ENCODE measurements at regions not wholly inside any gene's neighbourhood (a gene's known extent, or its start where the extent isn't known, plus 50 kb on each side); places are given as distances from the start of the nearest gene placed in this dataset.

DNA sequence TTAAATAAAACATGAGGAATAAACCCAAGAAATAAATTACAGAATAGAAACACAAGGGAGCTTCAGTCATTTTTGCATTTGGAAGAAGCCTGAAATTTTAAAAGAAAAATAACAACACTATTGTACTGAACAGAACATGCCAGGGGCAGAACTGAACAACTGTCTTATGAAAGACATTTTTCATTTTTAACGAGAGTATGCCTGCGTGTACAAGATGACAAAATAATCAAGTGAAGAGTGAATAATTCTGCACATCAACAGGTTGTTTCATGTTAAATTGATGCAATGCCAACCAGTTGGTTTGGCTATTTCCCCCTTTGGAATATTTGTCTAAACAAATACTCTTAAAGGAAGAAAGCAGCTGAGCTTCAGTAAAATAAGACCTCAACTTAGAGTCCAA is 103.3 kb upstream of the BTG1 start:
- TF ChIP-seq POLR2AphosphoS5 (IDR thresholded peaks at IDR 0.05) (peak; percentile 59), POLR2A (IDR thresholded peaks at IDR 0.05) (no peak)
- TF ChIP-seq, protein P1, sequence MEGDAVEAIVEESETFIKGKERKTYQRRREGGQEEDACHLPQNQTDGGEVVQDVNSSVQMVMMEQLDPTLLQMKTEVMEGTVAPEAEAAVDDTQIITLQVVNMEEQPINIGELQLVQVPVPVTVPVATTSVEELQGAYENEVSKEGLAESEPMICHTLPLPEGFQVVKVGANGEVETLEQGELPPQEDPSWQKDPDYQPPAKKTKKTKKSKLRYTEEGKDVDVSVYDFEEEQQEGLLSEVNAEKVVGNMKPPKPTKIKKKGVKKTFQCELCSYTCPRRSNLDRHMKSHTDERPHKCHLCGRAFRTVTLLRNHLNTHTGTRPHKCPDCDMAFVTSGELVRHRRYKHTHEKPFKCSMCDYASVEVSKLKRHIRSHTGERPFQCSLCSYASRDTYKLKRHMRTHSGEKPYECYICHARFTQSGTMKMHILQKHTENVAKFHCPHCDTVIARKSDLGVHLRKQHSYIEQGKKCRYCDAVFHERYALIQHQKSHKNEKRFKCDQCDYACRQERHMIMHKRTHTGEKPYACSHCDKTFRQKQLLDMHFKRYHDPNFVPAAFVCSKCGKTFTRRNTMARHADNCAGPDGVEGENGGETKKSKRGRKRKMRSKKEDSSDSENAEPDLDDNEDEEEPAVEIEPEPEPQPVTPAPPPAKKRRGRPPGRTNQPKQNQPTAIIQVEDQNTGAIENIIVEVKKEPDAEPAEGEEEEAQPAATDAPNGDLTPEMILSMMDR (IDR thresholded peaks at IDR 0.05) = no peak
